HG02571 (cell line): ENCODE measurements at regions not wholly inside any gene's neighbourhood (a gene's known extent, or its start where the extent isn't known, plus 50 kb on each side); places are given as distances from the start of the nearest gene placed in this dataset.
"Not testable (repeated sequence)": the region's sequence is repeated elsewhere in the genome, so short reads cannot be mapped to it uniquely, and the experiment has no call there.

ENCODE experiments used
- ATAC-seq: cut with Tn5 transposase; IDR thresholded peaks from one replicate; pipeline ENCODE4 v1.9.1; 2021; ENCODE audit warnings: mild to moderate bottlenecking, moderate library complexity; ENCODE audit not compliant: unreplicated experiment

DNA sequence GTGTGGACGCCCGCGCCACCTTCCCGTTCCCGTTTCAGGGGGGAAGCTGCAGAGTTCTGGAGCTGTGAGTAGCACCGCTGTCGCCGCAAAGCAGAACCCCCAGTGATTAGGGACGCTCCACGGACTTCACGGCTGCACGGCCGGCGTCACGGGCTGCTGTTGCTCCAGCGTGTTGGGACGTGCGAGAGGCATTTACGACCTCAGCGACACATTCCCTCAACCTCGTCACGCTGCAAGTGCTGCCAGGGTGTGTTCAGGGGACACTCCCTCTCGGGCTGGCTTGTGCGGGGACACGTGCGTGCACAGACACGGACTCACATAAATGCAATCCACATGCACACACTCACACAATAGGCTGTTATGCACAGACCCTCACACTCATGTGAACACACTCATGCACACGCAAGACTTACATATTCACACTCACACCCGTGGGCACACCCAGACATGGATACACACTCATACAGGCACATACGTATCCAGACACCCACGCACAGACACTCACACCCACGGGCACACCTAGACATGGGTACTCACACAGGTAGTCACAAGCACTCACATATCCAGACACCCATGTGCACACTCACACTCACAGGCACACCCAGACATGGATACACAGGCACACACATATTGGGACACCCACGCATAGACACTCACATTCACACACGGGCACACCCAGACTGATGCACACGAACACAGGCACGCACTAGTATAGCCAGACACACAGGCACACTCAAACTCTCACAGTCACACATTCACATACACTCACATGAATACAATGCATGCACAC, 198.0 kb upstream of the ZNF469 start:
- ATAC-seq: not testable (repeated sequence)

DNA sequence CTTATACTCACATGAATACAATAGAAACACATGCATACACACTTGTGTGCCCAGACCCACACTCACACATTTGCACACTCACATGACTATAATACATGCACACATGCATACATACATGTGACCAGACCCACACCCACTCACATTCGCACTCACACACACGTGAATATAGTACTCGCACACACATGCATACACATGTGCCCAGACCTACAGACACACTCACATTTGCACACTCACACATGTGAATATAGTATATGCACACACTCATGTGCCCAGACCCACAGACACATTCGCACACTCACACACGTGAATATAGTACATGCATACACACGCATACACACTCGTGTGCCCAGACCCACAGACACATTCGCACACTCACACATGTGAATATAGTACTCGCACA, 197.4 kb upstream of the ZNF469 start:
- not testable (repeated sequence) for ATAC-seq

DNA sequence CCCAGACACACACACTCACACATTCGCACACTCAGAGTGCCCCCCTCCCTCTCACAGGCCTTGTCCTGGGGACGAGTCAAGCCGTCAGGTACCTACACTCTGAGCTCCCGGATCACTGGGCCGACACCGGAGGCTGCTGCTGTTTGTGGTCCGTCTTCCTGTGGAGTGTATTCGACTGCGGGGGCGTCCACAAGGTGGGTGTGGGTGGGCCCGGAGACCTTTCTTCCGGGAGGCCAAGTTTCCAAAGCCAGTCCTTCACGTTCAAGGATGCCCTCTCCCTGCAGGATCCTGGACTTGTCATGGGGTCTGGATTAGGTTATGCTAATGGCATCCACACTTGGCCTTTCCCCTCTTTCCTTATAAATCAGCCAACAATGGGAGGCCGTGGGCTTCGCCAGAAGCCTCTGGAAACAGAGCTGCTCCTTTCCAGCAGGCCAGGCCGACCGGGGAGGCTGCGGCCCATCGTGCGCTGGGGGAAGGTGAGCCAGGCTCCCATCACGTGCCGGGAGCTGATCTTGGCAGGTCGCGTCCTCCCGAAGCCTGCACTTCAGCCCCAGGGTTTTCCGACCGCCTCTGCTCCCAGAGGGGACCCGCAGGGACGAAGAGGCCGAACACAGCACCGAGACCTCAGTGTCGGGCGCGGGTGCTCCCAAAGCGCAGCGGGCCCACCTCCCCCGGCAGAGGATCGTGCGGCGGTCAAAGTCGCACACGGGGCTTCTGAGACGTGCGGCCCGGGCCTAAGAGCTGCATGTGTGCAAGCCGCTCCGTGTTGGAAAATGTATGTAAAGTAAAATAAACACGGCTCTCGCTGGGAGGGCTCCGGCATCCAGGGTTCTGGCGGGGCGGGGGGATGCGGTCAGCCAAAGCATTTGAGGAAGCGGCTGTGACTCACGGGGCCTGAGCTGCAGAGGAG, 196.5 kb upstream of the ZNF469 start:
- not testable (repeated sequence) for ATAC-seq

DNA sequence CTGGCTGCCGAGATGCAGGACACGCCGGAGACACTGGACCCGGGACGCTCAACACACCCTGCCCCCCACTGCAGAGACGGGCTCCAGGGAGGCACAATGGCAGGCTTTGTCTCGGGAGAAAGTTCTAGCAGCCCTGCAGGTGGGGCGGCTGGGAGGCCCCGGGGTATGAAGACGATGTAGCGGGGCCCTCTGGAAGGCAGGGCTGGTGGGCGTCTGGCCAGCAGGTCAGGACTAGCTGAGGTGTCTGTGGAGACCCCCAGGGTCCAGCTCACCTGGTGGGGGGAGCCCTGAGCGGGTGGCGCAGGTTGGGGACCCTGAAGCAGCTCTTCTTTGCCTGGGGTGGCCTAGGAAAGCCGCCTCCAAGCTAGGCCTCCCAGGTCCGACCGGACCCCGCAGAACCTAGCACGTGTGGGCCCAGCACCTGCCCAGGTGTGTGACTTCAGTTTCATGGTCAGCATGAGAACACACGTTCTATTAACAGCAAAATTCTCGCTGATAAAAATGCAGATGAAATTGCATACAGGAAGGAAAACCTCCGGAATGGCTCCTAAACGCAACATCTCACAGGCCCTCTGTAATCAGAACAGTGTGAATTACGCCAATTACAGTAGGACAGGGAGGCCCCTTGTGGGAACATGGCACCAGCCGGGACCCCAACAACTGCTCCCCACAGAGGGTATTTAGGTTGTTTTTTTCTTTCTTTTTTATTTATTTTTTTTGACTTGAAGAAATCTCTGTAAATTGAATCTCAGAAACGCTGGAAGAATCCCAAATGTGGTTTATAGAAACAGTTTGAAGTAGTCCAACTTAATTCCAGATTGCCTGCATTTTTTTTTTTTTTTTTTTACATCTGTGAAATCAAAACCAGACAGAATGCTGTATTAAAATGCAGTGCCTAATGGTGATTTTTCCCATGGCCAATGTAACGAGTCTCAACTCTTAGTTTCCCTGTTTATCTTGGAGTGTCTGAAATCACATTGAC, 195.6 kb upstream of the ZNF469 start:
- not testable (repeated sequence) for ATAC-seq

DNA sequence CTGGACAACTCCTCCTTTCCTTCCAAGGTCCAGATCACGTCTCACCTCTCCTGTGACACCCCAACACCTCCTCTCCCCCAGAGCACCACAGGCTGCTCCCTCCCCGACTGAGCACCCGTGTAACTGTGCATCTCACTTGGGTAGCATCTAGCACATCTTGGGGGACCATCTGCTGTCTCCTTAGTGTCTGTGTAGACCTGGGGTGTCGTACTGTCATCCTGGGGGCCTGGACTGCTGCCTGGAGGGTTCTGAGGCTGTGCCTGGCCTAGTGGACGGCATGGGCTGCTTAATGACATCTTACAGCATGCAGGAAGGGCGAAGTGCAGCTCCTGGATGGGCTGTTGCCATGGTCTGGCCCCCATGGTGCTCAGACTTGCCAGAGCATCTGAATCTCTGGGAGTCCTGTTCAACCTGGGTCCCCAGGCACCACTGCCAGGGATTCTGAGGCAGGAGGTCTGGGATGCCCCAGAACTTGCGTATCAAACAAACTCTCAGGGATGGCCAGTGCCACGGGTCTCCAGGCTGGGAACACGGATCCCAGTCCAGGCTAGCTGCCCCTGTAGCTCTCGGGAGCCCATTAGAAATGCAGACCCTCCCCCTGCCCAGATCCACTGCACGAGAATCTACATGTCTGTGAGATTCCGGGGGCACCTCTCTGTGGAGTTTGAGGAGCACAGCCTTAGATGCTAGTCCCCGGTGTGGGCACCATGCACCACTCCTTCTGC, 194.4 kb upstream of the ZNF469 start:
- not testable (repeated sequence) for ATAC-seq

DNA sequence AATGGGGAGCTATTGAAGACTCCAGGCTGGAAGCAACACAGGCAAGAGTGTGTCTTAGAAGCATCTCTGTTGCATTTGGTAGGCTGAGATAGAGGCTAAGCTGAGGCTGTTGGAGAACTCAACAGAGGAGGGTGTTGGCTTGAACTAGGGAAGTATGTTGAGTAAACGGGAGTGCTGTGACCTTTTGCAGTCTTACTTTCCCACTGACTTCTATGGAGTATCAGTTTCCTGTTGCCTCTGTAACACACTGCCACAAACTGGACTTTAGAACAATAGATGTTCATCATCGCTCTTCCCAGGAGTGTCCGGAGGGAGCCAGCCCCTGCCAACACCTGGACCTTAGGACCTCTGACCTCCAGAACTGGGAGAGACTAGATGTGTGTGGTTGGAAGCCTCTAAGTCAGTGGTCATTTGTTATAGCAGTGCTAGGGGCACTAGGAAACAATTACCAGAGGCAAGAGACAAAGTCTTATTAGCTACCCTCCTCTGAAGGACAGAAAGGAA, 192.1 kb upstream of the ZNF469 start:
- ATAC-seq: not testable (repeated sequence)

DNA sequence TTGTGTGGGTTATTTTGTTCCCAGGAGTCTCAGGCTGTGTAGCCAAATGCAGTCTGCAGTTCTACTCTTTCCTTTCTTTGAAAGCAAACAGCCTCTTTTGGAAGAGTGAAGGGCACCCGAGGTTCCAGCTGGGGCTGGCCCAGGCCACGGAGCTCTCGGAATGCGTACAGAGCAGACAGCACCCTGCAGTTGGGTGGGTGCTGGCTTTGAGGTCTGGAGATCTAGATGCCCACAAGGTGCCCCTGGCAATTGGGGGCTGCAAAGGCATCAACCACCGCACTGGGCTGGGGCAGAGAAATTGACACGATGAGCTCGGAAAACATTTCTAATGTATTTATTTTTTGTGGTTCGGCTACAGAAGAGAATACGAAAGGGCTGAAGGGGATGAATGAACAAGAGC, 191.6 kb upstream of the ZNF469 start:
- not testable (repeated sequence) for ATAC-seq

DNA sequence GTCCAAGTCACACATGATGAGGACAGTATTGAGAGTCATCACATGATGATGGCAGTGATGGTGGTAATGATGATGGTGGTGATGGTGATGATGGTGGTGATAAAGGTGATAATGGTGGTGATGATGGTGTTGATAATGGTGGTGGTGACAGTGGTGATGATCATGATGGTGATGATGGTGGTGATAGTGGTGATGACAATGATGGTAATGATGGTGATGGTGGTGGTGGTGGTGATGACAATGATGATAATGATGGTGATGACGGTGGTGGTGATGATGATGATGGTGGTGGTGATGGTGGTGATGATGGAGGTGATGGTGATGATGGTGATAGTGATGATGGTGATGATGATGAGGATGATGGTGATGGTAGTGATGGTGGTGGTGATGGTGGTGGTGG, 190.2 kb upstream of the ZNF469 start:
- no peak for ATAC-seq

DNA sequence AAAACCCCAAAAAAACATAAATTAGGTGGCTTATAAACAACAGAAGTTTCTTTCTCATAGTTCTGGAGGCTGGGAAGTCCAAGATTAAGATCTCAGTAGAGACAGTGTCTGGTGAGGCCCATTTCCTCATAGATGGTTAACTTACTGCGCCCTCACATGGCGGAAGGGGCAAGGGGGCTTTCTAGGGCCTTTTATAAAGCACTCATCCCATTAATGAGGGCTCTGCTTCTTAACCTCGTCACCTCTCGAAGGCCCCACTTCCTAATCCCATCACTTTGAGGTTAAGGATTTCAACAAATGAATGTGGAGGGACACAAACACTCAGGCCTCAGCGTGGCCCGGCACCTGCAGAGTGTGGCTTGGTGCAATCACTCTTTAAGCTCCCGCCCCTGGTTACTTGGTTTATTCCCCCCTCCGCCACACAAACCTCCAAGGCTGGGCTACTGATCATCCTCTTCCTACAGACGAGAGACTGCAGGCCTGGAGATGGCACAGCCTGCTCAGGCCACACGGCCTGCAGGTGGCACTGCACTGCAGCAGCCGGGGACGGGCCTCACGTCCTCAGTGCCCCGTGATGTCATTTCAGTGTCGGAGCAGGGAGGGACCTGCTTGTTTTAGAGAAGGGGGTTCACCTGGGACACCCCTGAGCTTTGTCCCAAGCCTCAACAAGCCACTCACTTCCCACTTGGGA, 188.9 kb upstream of the ZNF469 start:
- not testable (repeated sequence) for ATAC-seq

DNA sequence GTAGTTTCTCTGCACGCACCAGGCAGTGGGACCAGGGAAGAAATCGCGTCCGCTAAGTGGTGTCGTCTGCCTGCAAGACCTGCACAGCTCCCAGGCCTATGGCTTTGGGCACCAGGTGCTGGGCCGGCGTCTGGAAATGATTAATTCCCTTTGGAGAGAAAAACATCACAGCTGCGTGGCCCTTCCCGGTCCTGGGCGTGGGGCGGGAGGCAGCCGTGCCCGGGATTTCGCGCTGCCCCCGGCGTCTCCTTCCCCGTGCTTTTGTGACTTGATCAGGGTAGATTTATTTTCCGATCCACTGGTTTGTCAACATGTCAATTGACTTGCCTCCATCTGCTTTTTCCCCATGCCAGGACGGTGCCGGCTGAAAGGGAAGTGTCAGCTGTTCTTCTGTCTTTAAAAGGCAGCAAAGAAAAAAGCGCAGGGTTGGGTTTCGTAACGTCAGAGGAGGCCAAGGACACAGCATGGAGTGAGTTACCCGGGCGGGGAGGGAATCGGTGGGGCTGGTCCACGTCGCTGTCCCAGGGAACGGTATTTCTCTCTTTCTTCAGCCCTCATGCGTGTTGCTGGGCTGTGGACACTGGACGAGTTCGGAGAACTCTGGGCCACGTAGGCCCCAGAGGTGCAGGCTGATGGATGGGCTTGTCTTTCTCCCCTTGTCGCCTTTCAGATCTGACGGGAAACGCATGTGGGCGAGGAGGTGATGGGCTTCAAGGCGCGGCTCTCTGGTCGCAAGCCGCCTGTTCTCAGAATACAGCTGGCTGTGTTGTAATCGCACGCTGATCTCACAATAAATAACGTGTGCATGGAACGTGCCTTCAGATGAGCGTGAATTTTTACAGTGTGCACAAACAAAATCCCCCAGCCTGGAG, 188.1 kb upstream of the ZNF469 start:
- no peak for ATAC-seq

DNA sequence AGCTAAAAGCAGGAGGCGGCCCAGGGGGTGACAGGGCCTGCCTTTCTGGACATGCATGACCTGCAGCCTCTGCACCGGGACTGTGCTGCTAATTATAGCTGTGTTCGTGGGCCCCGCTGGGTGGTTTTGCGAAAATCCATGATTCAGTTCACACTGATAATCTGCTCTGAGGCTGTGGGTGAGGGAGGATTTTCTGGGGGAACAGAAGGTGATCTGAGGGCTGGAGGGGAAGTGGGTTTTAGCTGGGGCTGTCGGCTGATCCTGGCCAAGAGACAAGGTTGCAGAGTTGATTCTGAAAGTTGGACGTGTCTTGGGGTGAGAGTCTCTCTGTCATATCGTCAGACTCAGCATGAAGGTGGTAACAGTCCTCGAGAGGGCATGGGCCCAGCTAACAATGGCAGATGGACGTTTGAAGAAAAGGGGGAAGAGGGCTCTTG, 187.5 kb upstream of the ZNF469 start:
- ATAC-seq: no peak

DNA sequence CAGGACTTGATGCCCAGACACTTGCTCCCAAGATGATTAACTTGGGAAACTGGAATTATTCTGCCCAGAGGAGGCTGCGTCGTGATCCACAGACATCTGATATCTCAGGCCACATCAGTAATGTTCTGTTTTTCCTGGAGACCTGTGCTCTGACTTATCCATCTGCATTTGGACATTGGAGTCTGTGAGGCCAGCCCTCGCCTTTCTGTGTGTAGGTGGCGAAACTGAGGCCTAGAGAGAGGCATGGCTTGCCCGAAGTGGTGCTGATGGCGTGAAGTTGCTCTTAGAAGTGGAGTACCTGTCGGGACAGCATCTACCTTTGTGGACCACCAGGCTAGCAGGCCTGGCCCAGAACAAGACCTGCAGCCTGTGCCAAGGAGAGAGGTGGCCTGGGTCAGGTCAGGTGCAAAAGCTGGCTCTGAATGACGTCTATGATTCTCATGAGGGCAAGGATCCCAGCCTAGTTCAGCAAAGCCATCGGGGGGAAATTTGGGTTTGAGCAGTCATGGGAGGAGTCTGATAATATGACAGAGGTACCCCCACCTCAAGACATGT, 186.8 kb upstream of the ZNF469 start:
- ATAC-seq: no peak

DNA sequence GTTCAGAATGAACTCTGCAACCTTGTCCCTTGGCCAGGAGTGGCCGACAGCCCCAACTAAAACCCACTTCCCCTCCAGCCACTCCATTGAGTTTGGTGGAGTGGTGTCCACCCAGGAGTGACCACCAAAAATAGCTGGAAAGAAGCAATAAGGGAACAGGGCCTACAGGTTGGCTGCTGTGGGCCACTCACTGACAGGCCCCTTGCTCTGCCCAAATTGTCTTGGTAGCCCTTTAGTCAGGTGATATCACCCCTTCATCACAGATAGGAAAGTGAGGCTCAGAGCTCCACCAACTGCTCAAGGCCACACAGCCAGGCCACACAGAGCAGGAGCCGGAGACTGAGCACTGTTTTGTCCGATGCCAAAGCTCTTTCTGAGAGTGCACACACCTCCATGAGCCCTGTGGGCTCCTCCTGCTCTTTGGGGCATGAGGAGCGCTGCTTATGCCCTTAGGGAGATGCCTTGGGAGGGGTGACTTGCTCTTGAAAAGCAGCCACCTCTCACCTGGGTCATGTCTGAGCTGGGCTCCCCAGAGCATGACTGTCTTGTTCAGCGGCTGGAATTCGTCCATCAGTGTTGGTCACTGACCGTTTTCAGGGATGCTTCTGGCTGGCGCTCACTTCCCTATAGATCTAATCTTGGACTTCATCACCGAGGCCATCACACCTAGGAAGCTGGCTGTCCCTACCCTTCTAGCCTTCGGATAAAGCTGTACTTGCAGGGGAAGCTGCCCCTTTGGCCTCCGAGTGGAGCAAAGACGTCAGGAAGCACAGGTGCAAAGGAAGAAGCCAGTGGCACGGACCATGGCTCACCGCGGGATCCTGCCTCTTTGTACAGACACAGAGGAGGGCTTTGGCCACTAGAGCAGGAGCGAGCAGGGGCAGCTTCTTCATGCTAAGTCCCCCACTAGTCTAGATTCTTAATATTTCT, 186.0 kb upstream of the ZNF469 start:
- no peak for ATAC-seq

DNA sequence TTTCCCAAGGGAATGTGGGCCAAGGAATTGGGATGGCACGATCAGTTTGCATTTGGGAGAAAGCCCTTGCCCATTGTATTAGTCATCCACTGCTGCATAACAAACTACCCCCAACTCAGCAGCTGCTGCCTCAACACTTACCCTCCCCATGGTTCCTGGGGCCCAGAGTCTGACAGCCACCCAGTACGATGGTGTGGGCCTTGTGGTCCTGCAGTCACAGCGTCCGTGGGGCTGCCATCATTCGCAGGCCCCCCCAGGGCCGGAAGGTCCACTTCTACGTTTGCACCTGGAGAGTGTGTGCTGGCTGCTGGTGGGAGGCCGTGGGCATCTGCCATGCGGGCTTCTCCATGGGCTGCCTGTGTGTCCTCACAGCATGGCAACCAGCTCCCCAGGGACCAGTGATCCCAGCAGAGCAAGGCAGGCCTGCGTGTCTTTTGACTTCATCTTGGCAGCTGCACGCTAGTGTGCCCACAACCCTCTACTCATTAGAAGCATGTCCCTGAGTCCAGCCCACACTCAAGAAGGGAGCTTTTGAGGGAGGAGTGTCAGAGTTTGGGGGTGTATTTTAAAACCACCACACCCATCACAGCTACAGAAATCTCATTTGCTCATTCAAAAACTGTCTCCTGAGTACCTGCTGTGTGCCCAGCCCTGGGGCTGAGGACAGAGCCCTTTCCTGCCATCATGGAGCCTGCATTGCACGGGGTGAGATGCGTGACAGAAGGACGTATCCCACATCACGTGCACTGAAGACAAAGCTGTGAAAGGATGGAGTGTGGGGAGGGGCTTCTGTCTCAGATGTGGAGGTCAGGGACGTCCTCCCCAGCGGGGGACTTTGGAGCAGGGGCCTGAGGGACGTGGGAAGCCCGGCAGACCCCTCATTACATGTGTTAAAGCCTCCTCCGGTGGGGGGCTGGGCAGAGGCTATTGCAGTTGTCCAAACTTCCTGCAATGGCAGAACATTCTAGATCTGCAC, 185.0 kb upstream of the ZNF469 start:
- no peak for ATAC-seq

DNA sequence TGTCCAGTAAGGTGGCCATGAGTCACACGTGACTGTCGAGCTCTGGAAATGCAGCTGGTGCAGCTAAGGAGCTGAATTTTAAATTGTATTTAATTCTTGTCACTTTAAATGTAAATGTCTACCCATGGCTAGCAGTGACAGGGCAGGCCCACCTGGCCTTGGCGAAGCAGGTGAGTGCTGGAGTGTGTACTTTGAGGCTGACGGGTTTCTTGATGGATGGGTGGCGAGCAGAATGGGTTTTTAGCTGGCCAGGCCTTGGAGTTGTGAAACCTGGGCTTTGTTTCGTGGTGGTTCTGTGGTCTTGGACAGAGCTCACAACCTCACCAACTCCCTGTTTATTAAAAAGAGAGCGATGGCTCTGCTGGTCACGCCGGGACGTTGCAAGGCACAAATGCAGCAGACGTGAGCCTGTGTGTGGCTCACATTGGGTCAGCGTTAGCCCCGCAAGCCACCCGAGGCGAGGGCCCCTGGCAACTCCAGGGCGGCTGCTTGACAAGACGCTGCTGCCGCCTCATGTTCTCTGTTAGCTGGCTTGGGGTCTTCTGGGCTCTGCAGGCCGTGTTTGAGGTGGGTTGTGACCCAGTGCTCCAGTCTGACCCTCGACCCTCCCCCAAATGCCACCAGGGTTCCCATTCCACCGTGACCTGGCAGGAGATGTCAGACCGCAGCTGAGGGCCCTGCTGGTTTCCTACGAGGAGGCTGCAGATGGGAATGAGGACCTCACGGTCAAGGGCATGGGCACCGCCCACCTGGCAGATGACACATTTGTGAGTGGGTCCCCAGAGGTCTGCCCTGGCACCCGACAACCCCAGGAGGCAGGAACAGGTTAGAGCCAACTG, 184.1 kb upstream of the ZNF469 start:
- ATAC-seq: not testable (repeated sequence)
